ENCODE measurements at regions not wholly inside any gene's neighbourhood (a gene's known extent, or its start where the extent isn't known, plus 50 kb on each side); places are given as distances from the start of the nearest gene placed in this dataset.

DNA sequence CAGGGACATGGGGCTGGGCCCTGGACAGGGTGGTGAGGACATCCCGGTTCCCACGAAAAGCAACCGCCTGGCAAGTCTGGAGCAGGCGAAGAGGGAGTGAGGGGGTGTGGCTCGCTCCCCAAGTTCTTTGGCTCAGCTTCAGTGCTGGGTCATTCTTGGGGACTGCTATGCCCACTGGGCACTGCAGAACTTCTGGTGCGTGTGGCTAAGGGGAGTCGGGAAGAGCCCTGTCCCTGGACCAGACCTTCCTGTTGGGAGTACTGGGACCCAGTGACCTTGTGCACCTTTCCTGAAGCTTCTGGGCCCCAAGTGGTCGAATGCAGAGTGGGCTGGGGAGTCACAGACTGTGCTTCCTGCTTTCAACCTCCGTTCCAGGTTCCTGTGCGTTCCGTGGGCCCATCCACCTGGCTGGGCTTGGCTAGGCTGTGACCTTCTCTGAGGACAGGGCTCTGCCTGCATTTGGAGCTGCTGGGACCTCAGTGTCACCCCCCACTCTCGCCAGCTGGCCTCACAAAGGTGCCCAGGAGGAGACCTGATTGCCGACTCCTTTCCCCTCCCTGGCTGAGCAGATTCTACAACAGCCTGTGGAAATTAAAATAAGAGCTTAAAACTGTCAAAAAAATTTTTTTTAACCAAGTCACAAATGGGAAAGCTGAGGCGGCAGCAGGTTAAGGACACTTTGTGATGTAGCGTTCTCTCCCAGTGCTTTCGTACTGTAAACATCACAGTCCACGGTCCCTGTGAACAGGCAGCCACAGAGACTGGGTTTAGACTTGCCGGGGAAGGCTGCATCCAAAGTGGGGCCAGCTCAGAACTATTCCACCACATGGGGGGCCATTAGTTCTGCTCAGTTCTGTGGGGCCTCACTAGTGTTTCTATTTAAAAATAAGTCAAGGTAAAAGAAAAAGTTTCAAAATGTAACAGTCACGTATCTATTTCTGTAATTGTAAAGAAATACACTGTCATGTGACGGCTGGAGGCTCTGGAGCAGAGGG lies 63.8 kb upstream of the WNT7B start:
- TF ChIP-seq, protein P1, sequence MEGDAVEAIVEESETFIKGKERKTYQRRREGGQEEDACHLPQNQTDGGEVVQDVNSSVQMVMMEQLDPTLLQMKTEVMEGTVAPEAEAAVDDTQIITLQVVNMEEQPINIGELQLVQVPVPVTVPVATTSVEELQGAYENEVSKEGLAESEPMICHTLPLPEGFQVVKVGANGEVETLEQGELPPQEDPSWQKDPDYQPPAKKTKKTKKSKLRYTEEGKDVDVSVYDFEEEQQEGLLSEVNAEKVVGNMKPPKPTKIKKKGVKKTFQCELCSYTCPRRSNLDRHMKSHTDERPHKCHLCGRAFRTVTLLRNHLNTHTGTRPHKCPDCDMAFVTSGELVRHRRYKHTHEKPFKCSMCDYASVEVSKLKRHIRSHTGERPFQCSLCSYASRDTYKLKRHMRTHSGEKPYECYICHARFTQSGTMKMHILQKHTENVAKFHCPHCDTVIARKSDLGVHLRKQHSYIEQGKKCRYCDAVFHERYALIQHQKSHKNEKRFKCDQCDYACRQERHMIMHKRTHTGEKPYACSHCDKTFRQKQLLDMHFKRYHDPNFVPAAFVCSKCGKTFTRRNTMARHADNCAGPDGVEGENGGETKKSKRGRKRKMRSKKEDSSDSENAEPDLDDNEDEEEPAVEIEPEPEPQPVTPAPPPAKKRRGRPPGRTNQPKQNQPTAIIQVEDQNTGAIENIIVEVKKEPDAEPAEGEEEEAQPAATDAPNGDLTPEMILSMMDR (IDR thresholded peaks at IDR 0.05) = no peak
- no peak for TF ChIP-seq POLR2A (IDR thresholded peaks at IDR 0.05)

All from adrenal gland (tissue), 5 donors.